ENCODE measurements at regions not wholly inside any gene's neighbourhood (a gene's known extent, or its start where the extent isn't known, plus 50 kb on each side); places are given as distances from the start of the nearest gene placed in this dataset.

DNA sequence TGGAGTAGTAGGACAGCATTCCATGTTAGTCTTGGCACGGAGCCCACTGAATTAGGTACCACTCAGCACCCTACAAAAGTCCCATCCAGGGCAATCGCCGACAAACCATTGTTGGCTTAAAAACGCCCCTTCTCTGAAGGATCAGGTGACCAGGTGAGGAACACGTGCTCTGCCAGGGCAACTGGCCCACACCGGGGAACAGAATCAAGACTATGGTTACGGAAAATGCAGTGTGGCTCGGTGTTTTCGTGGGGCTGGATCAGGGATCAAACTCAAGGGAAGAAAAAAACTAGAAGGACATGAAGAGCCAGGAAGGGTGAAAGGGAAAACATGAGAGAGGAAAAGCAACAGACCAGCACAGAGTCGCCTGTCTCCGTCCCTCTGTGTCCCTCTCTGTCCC is 177.8 kb upstream of the ARID1B start:
- peaks cover 0 to 14% (median 5%) of the 10 kb centered on the region in 4 donors for H3K4me1 ChIP-seq
- H3K9me3 ChIP-seq, result no peaks in the 10 kb centered on the region
- peak; percentile 87 for DNase-seq (ENCODE audit: extremely low spot score)
- intact Hi-C loops (cut with DNase I), result no loop called here
- H3K27me3 ChIP-seq, result no peaks in the 10 kb centered on the region
- 85% methylated on average over 11 of the region's 11 CpGs for WGBS
- H3K27ac ChIP-seq (replicated peaks in 1 of 4), result peak overlapping the region; percentile 46 to 76 (median 58)
- no peaks in the 10 kb centered on the region for H3K36me3 ChIP-seq
- TF ChIP-seq POLR2AphosphoS5 (IDR thresholded peaks at IDR 0.05), result no peak
- no peak for TF ChIP-seq POLR2A (IDR thresholded peaks at IDR 0.05; ENCODE audit: low read depth)
- TF ChIP-seq CTCF (IDR thresholded peaks at IDR 0.05), result no peak
- no peak for TF ChIP-seq EP300 (IDR thresholded peaks at IDR 0.05)
- no peak overlapping the region for H3K4me3 ChIP-seq

- Histone ChIP-seq H3K9me3 (no peaks in the 10 kb centered on the region), H3K36me3 (no peaks in the 10 kb centered on the region), H3K4me3 (no peak overlapping the region), H3K27me3 (no peaks in the 10 kb centered on the region), H3K4me1 (peaks cover 0 to 14% (median 5%) of the 10 kb centered on the region in 4 donors), H3K27ac (replicated peaks in 1 of 4) (peak overlapping the region in 1 of 4 donors; percentile 76)
- no peak for DNase-seq (ENCODE audit: extremely low spot score)
- TF ChIP-seq CTCF (IDR thresholded peaks at IDR 0.05) (no peak), EP300 (IDR thresholded peaks at IDR 0.05) (no peak), POLR2A (IDR thresholded peaks at IDR 0.05; ENCODE audit: low read depth) (no peak)
- intact Hi-C loops (cut with DNase I), result no loop called here
- 66% methylated on average over 6 of the region's 6 CpGs for WGBS
Observed at GRCh38 chr6:156598855-156599180, 178.4 kb upstream of the ARID1B start.

DNA sequence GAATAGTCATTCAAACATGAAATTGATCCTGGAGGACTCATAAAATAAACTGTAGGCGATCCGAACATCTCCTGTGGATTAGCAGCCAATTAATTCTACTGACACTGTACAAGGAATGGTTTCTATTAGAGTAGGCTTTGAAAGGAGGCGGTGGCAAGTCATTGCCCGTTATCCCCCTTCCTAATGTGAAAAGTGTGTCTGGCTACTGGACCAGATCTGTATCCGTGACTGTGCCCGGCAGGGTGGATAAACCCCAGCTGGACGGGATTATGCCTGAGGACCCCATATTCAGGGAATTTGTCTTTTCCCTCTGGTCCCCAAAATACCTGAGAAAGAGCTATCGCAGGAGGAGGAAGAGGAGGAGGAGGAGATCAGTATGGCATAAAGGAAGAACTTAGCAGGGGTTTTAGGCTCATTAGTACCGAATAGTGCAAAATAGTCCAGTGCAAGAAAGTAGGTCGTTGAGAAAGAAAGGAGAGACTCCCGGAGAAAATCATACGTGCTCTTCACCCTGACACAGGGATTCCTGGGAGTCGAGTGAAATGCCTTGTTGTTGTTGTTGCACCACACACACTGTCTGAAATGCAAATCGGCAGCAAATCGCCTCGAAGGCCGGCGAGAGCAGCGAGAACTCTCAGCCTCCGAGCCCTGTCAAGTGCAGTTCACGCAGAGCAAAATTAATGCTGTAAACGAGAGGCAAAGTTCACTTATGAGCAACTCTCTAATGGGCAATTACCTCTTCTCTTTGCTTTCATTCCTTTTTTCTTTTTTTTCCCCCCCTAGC is 178.9 kb upstream of the ARID1B start:
- intact Hi-C loops (cut with DNase I), result no loop called here
- no peak overlapping the region for H3K4me3 ChIP-seq
- H3K27me3 ChIP-seq, result no peaks in the 10 kb centered on the region
- H3K4me1 ChIP-seq, result peaks cover 0 to 14% (median 5%) of the 10 kb centered on the region in 4 donors
- H3K9me3 ChIP-seq, result no peaks in the 10 kb centered on the region
- 65% methylated on average over 22 of the region's 22 CpGs for WGBS
- DNase-seq (ENCODE audit: extremely low spot score), result peak; percentile 72
- H3K27ac ChIP-seq (replicated peaks in 1 of 4), result no peak overlapping the region
- H3K36me3 ChIP-seq, result no peaks in the 10 kb centered on the region
- TF ChIP-seq CTCF (IDR thresholded peaks at IDR 0.05) (no peak), POLR2AphosphoS5 (IDR thresholded peaks at IDR 0.05) (no peak), EP300 (IDR thresholded peaks at IDR 0.05) (no peak), POLR2A (IDR thresholded peaks at IDR 0.05; ENCODE audit: low read depth) (no peak)

DNA sequence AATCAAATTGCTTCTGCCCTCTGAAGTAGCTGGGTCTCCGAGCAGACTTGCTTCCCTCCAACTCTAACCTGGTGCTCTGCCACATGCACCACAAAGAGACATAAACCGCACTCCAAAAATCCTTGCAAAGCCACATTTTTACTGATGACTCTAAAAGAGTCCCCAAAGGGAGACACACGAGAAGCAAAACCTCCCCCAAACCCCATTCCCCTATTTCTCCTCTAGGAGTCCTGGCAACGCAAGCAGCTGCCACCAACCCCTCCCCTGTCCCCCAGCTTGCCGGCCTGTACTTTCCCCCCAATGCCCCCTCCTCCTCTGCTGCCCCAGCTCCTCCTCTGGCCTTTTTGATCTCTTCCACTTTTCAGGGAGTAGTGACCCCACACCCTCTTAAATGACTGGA is 180.1 kb upstream of the ARID1B start:
- DNase-seq (ENCODE audit: extremely low spot score), result peak; percentile 60
- Histone ChIP-seq H3K27ac (replicated peaks in 1 of 4) (no peak overlapping the region), H3K27me3 (no peaks in the 10 kb centered on the region), H3K9me3 (no peaks in the 10 kb centered on the region), H3K36me3 (no peaks in the 10 kb centered on the region), H3K4me3 (no peak overlapping the region), H3K4me1 (peaks cover 0 to 14% (median 5%) of the 10 kb centered on the region in 4 donors)
- TF ChIP-seq CTCF (IDR thresholded peaks at IDR 0.05) (no peak), EP300 (IDR thresholded peaks at IDR 0.05) (no peak), POLR2A (IDR thresholded peaks at IDR 0.05; ENCODE audit: low read depth) (no peak), POLR2AphosphoS5 (IDR thresholded peaks at IDR 0.05) (no peak)
- 69% methylated on average over 5 of the region's 5 CpGs for WGBS
- intact Hi-C loops (cut with DNase I), result no loop called here

DNA sequence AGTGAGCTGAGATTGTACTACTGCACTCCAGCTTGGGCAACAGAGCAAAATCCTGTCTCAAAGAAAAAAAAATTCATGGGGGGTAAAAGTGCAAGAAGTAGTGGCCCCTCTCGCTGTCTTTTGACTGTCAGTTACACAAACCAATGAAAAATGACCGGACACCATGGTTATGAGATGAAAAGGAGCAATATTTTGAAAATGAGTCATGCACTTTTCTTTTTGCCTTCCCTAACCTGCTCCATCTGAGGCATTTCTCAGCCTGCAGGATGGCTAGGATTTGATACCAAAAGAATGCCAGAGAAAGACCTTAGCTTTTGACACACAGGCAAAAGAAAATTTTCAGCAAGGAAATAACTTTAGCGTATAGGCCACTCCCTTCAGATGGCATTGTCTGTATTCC is 181.7 kb upstream of the ARID1B start:
- DNase-seq (ENCODE audit: extremely low spot score), result peak; percentile 17
- no peak for TF ChIP-seq EP300 (IDR thresholded peaks at IDR 0.05)
- no peak for TF ChIP-seq POLR2A (IDR thresholded peaks at IDR 0.05; ENCODE audit: low read depth)
- no peak for TF ChIP-seq POLR2AphosphoS5 (IDR thresholded peaks at IDR 0.05)
- no peak for TF ChIP-seq CTCF (IDR thresholded peaks at IDR 0.05)
- 79% methylated on average over 3 of the region's 3 CpGs for WGBS

More for the DNA sequence above, 181.7 kb upstream of the ARID1B start:
- no peak overlapping the region for H3K4me3 ChIP-seq
- intact Hi-C loops (cut with DNase I), result no loop called here
- peaks cover 0 to 11% (median 2%) of the 10 kb centered on the region in 4 donors for H3K4me1 ChIP-seq
- no peaks in the 10 kb centered on the region for H3K9me3 ChIP-seq
- H3K36me3 ChIP-seq, result no peaks in the 10 kb centered on the region
- H3K27ac ChIP-seq (replicated peaks in 1 of 4), result no peak overlapping the region
- no peaks in the 10 kb centered on the region for H3K27me3 ChIP-seq

Data from esophagus muscularis mucosa (tissue), 4 donors.